ENCODE measurements at regions not wholly inside any gene's neighbourhood (a gene's known extent, or its start where the extent isn't known, plus 50 kb on each side); places are given as distances from the start of the nearest gene placed in this dataset.

DNA sequence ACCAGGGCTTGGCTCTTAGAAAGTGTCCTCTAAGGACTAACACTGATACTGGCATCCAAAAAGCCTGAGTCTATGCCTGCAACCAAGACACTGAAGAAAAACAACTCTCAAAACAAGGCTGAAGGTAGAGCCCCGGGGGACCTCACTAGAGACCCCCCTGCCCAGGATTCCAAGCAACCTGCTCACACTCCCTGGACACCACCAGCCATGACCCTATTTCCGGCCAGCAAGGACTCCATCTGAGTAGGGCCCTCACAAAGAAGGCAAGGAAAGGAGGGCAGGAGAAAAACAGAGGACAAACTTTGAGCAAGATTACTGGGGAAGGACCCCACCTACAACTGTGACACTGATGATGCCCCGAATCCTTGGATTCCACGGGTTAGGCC is 343.1 kb downstream of the NPHP4 start:
- no peaks in the 10 kb centered on the region for H3K36me3 Mint-ChIP-seq

DNA sequence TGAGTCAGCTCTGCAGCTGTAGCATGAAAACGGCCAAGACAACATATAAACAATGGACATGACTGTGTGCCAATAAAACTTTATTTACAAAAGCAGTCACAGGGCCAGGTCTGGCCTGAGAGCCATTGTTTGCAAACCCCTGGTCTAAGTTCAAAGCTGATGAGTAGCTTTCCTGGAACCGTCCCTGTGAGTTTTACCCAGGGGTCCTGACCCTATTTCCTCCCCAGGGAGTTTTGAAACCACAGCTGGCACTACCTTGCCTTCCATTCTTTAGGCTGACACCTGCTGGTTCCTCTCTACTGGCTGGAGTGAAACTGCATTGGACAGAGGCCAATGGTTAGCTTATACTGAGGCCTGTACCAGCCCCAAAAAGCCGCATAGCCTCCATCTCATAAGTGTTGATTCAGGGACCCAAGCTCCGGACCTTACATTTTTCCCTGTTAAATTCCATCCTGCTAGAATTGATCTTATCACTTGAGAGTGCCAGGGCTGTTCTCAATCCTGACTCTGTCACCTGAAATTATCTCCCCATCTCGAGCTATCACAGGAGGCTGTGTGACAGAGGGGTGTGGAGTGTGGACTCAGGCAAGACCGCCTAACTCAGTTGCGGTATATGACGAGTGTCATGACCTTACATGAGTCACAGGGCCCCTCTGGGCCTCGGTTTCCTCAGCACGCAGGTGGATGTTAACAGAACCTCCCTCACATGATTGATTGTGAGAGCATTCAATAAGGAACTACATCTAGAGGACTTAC is 343.6 kb downstream of the NPHP4 start:
- Histone ChIP-seq H3K9ac (no peak overlapping the region), H4K20me1 (ENCODE audit: low read depth) (no peaks in the 10 kb centered on the region), H3K4me1 (no peaks in the 10 kb centered on the region), H2AFZ (replicated peaks) (no peak overlapping the region), H3K36me3 (no peaks in the 10 kb centered on the region), H3K4me3 (no peak overlapping the region), H3K27me3 (no peaks in the 10 kb centered on the region), H3K9me3 (ENCODE audit: low read depth) (no peaks in the 10 kb centered on the region), H3K79me2 (ENCODE audit: low read depth) (no peaks in the 10 kb centered on the region), H3K4me2 (no peak overlapping the region), H3K27ac (no peak overlapping the region), H3F3A (ENCODE audit: low read depth) (no peaks in the 10 kb centered on the region)
- Mint-ChIP-seq H3K4me3 (no peak overlapping the region), H3K4me1 (peaks cover 25% of the 10 kb centered on the region), H3K36me3 (no peaks in the 10 kb centered on the region), H3K27me3 (ENCODE audit: insufficient read depth, low read depth) (peaks cover 14% of the 10 kb centered on the region), H3K27ac (peak overlapping the region; percentile 3), H3K9me3 (peaks cover 5% of the 10 kb centered on the region)
- TF ChIP-seq CTCF (IDR thresholded peaks at IDR 0.05) (no peak), EZH2phosphoT487 (IDR thresholded peaks at IDR 0.05) (no peak), EZH2 (IDR thresholded peaks at IDR 0.05) (no peak)
- DNase-seq (ENCODE audit: low spot score): no peak

More for the DNA sequence above, 343.1 kb downstream of the NPHP4 start:
- no peaks in the 10 kb centered on the region for H3K36me3 ChIP-seq
- H3K4me1 ChIP-seq: no peaks in the 10 kb centered on the region
- H3K27ac ChIP-seq: no peak overlapping the region
- peaks cover 8% of the 10 kb centered on the region for H3K9me3 Mint-ChIP-seq
- no peaks in the 10 kb centered on the region for H3K27me3 ChIP-seq
- H3K27ac Mint-ChIP-seq: peak overlapping the region; percentile 3
- H3K4me3 ChIP-seq: no peak overlapping the region
- no peaks in the 10 kb centered on the region for H3K9me3 ChIP-seq (ENCODE audit: low read depth)
- H3K4me1 Mint-ChIP-seq: peaks cover 25% of the 10 kb centered on the region
- no peak overlapping the region for H3K4me2 ChIP-seq
- no peak for DNase-seq (ENCODE audit: low spot score)
- H3K4me3 Mint-ChIP-seq: no peak overlapping the region
- TF ChIP-seq EZH2phosphoT487 (IDR thresholded peaks at IDR 0.05): no peak
- H3K79me2 ChIP-seq (ENCODE audit: low read depth): no peaks in the 10 kb centered on the region
- H3F3A ChIP-seq (ENCODE audit: low read depth): no peaks in the 10 kb centered on the region
- no peak overlapping the region for H3K9ac ChIP-seq
- H4K20me1 ChIP-seq (ENCODE audit: low read depth): no peaks in the 10 kb centered on the region
- no peak overlapping the region for H2AFZ ChIP-seq (replicated peaks)
- peaks cover 11% of the 10 kb centered on the region for H3K27me3 Mint-ChIP-seq (ENCODE audit: insufficient read depth, low read depth)

- no peaks in the 10 kb centered on the region for H3K4me1 ChIP-seq
- Mint-ChIP-seq H3K27ac (peak overlapping the region; percentile 53), H3K27me3 (ENCODE audit: insufficient read depth, low read depth) (peaks cover 15% of the 10 kb centered on the region), H3K36me3 (no peaks in the 10 kb centered on the region), H3K4me3 (no peak overlapping the region), H3K4me1 (peaks cover 20% of the 10 kb centered on the region), H3K9me3 (peaks cover 5% of the 10 kb centered on the region)
- H3K79me2 ChIP-seq (ENCODE audit: low read depth): no peaks in the 10 kb centered on the region
- H3F3A ChIP-seq (ENCODE audit: low read depth): no peaks in the 10 kb centered on the region
- no peak for DNase-seq (ENCODE audit: low spot score)
- H3K27me3 ChIP-seq: no peaks in the 10 kb centered on the region
- no peaks in the 10 kb centered on the region for H3K9me3 ChIP-seq (ENCODE audit: low read depth)
- H4K20me1 ChIP-seq (ENCODE audit: low read depth): no peaks in the 10 kb centered on the region
- no peak overlapping the region for H3K4me3 ChIP-seq
- no peak overlapping the region for H3K9ac ChIP-seq
- no peak overlapping the region for H3K4me2 ChIP-seq
- H2AFZ ChIP-seq (replicated peaks): no peak overlapping the region
- no peak for TF ChIP-seq EZH2 (IDR thresholded peaks at IDR 0.05)
- TF ChIP-seq EZH2phosphoT487 (IDR thresholded peaks at IDR 0.05): no peak
- TF ChIP-seq CTCF (IDR thresholded peaks at IDR 0.05): no peak
- no peaks in the 10 kb centered on the region for H3K36me3 ChIP-seq
- no peak overlapping the region for H3K27ac ChIP-seq
Measured at GRCh38 chr1:5647234-5647633, 345.0 kb downstream of the NPHP4 start.

GRCh38 chr1:5646486-5647149 is 345.6 kb downstream of the NPHP4 start:
- Mint-ChIP-seq H3K9me3 (peaks cover 5% of the 10 kb centered on the region), H3K4me3 (no peak overlapping the region), H3K27me3 (ENCODE audit: insufficient read depth, low read depth) (peaks cover 13% of the 10 kb centered on the region), H3K4me1 (peaks cover 15% of the 10 kb centered on the region), H3K36me3 (no peaks in the 10 kb centered on the region), H3K27ac (peak overlapping the region; percentile 59)
- Histone ChIP-seq H3K27me3 (no peaks in the 10 kb centered on the region), H3K9ac (no peak overlapping the region), H2AFZ (replicated peaks) (no peak overlapping the region), H3F3A (ENCODE audit: low read depth) (no peaks in the 10 kb centered on the region), H3K4me1 (no peaks in the 10 kb centered on the region), H3K4me2 (no peak overlapping the region), H4K20me1 (ENCODE audit: low read depth) (no peaks in the 10 kb centered on the region), H3K36me3 (no peaks in the 10 kb centered on the region), H3K9me3 (ENCODE audit: low read depth) (no peaks in the 10 kb centered on the region), H3K4me3 (no peak overlapping the region), H3K79me2 (ENCODE audit: low read depth) (no peaks in the 10 kb centered on the region), H3K27ac (no peak overlapping the region)
- no peak for DNase-seq (ENCODE audit: low spot score)
- TF ChIP-seq CTCF (IDR thresholded peaks at IDR 0.05): no peak
- no peak for TF ChIP-seq EZH2phosphoT487 (IDR thresholded peaks at IDR 0.05)
- TF ChIP-seq EZH2 (IDR thresholded peaks at IDR 0.05): no peak

Measured in neural progenitor cell (in vitro differentiated cells).